Endothelial cell of umbilical vein (primary cell): ENCODE measurements at regions not wholly inside any gene's neighbourhood (a gene's known extent, or its start where the extent isn't known, plus 50 kb on each side); places are given as distances from the start of the nearest gene placed in this dataset.

ENCODE experiments used
- BruUV-seq: library from RNA; stranded (reverse); fragments of 400-500 nt; replicated peaks from 2 replicates; lab custom pipeline; 2021; lab: Mats Ljungman, UMichigan
- CTCF ChIA-PET: fragments of 300-600, 350-600 bp; sonication (Branson Sonifier 250); formaldehyde crosslinking; loops from one replicate; lab custom pipeline; 2021; ENCODE audit warnings: antibody characterized with exemption, inconsistent platforms; lab: Charles Lee
- POLR2A ChIA-PET: fragments of 300-600, 350-600 bp; sonication (Branson Sonifier 250); formaldehyde crosslinking; loops from one replicate; lab custom pipeline; 2021; ENCODE audit warnings: antibody characterized with exemption, inconsistent platforms; lab: Charles Lee
- DNase-seq: peaks from one replicate; pipeline ENCODE4 v3.0.0-alpha.2; 2011; ENCODE audit warnings: low read depth, low spot score
- FAIRE-seq: peaks from 2 replicates; lab custom pipeline; 2011; peaks lifted over from hg19 to GRCh38; lab: Jason Lieb, UNC
- H2AFZ ChIP-seq: 2 replicates; pipeline ENCODE4 v1.6.0; 2012; ENCODE audit warnings: low read depth, low read length, control low read depth, inconsistent platforms
- H3K27ac ChIP-seq: 2 replicates; pipeline ENCODE4 v1.5.1; 2011; ENCODE audit warnings: low read depth, mild to moderate bottlenecking, control low read depth, low read length, moderate library complexity; ENCODE audit not compliant: insufficient read depth
- H3K27me3 ChIP-seq, 2 experiments: 2 replicates each; pipeline versions ENCODE4 v1.6.0 to v1.6.1; 2011; ENCODE audit warnings: low read length in 2 of 2, mixed read lengths in 1 of 2; ENCODE audit not compliant: control insufficient read depth in 2 of 2, insufficient read depth in 2 of 2
- H3K36me3 ChIP-seq, 2 experiments: 2 replicates in 1 of 2; 3 replicates in 1 of 2; pipeline ENCODE4 v1.5.1; 2011; ENCODE audit warnings: low read length in 2 of 2, mild to moderate bottlenecking in 1 of 2, moderate library complexity in 1 of 2; ENCODE audit not compliant: control insufficient read depth in 2 of 2, insufficient read depth in 2 of 2; ENCODE audit errors: extremely low read depth in 1 of 2
- H3K4me1 ChIP-seq: 3 replicates; pipeline ENCODE4 v1.5.1; 2011; ENCODE audit warnings: mild to moderate bottlenecking, low read length; ENCODE audit not compliant: control insufficient read depth, insufficient read depth; ENCODE audit errors: extremely low read depth
- H3K4me2 ChIP-seq: 2 replicates; pipeline ENCODE4 v1.6.1; 2011; ENCODE audit warnings: low read length, control low read depth, mixed read lengths; ENCODE audit not compliant: insufficient read depth
- H3K4me3 ChIP-seq, 3 experiments: fragments of 200-600 bp in 1 of 3; sonication (generic), shearing (Covaris generic) in 1 of 3; replicated peaks in 1 of 3; 2 replicates each; pipeline ENCODE4 v1.5.1; 2011 to 2016; ENCODE audit warnings: control low read depth in 3 of 3, low read length in 3 of 3, mild to moderate bottlenecking in 2 of 3, inconsistent platforms in 1 of 3, low read depth in 1 of 3, moderate library complexity in 1 of 3; ENCODE audit not compliant: insufficient read depth in 1 of 3
- H3K79me2 ChIP-seq: 2 replicates; pipeline ENCODE4 v1.6.0; 2012; ENCODE audit warnings: low read length, inconsistent platforms; ENCODE audit not compliant: control insufficient read depth, insufficient read depth
- H3K9ac ChIP-seq: replicated peaks from 2 replicates; pipeline ENCODE3; 2011; ENCODE audit warnings: low read length, control low read depth; ENCODE audit not compliant: insufficient read depth; ENCODE audit errors: extremely low read depth
- H3K9me1 ChIP-seq: replicated peaks from 3 replicates; pipeline ENCODE4 v1.6.0; 2011; ENCODE audit warnings: mild to moderate bottlenecking, low read length; ENCODE audit not compliant: control insufficient read depth, insufficient read depth; ENCODE audit errors: extremely low read depth
- H3K9me3 ChIP-seq: replicated peaks from 2 replicates; pipeline ENCODE4 v1.5.1; 2012; ENCODE audit warnings: low read length, inconsistent platforms; ENCODE audit not compliant: control insufficient read depth, insufficient read depth
- H4K20me1 ChIP-seq: replicated peaks from 2 replicates; pipeline ENCODE3; 2011; ENCODE audit warnings: mild to moderate bottlenecking, low read length; ENCODE audit not compliant: control insufficient read depth, insufficient read depth; ENCODE audit errors: extremely low read depth
- EZH2 ChIP-seq: IDR thresholded peaks from 2 replicates; pipeline ENCODE4 v1.6.1; 2012; ENCODE audit warnings: borderline replicate concordance, low read depth, mild to moderate bottlenecking, moderate library complexity, low read length, inconsistent platforms; ENCODE audit not compliant: severe bottlenecking
- FOS ChIP-seq: IDR thresholded peaks from 2 replicates; pipeline ENCODE4 v1.6.1; 2011; ENCODE audit warnings: mild to moderate bottlenecking, low read length, moderate library complexity, borderline replicate concordance; ENCODE audit not compliant: insufficient read depth
- GATA2 ChIP-seq: IDR thresholded peaks from 2 replicates; pipeline ENCODE4 v1.7.0; 2011; ENCODE audit warnings: low read depth, mild to moderate bottlenecking, moderate library complexity, mixed read lengths, low read length; ENCODE audit not compliant: insufficient read length, insufficient read depth
- JUN ChIP-seq: IDR thresholded peaks from 2 replicates; pipeline ENCODE4 v1.6.1; 2011; ENCODE audit warnings: borderline replicate concordance, low read depth; ENCODE audit not compliant: insufficient read length, insufficient read depth
- MYC ChIP-seq: IDR thresholded peaks from one replicate; pipeline ENCODE4 v1.6.1; 2011; ENCODE audit warnings: mild to moderate bottlenecking, low read depth, low read length
- POLR2A ChIP-seq: IDR thresholded peaks from 2 replicates; pipeline ENCODE4 v1.6.1; 2012; ENCODE audit warnings: low read depth, mild to moderate bottlenecking, control low read depth, low read length
- POLR2AphosphoS5 ChIP-seq: IDR thresholded peaks from 2 replicates; pipeline ENCODE4 v1.6.1; 2012; ENCODE audit warnings: low read depth, mild to moderate bottlenecking, control low read depth, low read length, moderate library complexity; ENCODE audit not compliant: insufficient read depth
- dilution Hi-C: fragments of 300-500 bp; cut with MboI; formaldehyde crosslinking; loops from one replicate; pipeline ENCODE4 v1.15.0; 2019; ENCODE audit warnings: low sequenced_read_pairs; ENCODE audit not compliant: extremely low pct_ligation_motif_present
- intact Hi-C: fragments of 100-400 bp; cut with micrococcal nuclease; formaldehyde crosslinking; loops from one replicate; pipeline ENCODE4 v1.10.0; 2022
- TF ChIP-seq, protein P1 (sequence below): IDR thresholded peaks from 2 replicates; pipeline ENCODE4 v1.6.1; 2011; ENCODE audit not compliant: insufficient read depth, insufficient read length
- TF ChIP-seq, protein P2 (sequence below), 2 donors: IDR thresholded peaks; 1 replicate in 1 of 2; 2 replicates in 1 of 2; pipeline ENCODE4 v1.5.1; 2011; ENCODE audit warnings: low read length in 2 of 2, mild to moderate bottlenecking in 2 of 2, moderate library complexity in 2 of 2, control low read depth in 1 of 2, inconsistent platforms in 1 of 2, low read depth in 1 of 2; ENCODE audit not compliant: insufficient read depth in 1 of 2; ENCODE audit errors: extremely low read depth in 1 of 2

- Histone ChIP-seq H2AFZ (no peak overlapping the region), H3K9ac (no peak overlapping the region), H4K20me1 (no peaks in the 10 kb centered on the region), H3K9me1 (no peaks in the 10 kb centered on the region), H3K4me1 (no peaks in the 10 kb centered on the region), H3K27ac (no peak overlapping the region), H3K4me2 (no peak overlapping the region), H3K79me2 (no peaks in the 10 kb centered on the region), H3K27me3 (peaks cover 1 to 2% of the 10 kb centered on the region in 2 experiments), H3K4me3 (no peak overlapping the region), H3K36me3 (no peaks in the 10 kb centered on the region), H3K9me3 (no peaks in the 10 kb centered on the region)
- no TSS peak for BruUV-seq
- intact Hi-C loops (no loop called here), dilution Hi-C loops (no loop called here)
- FAIRE-seq (no peak), DNase-seq (no peak)
- ChIA-PET CTCF (no interaction called here), POLR2A (no interaction called here)
- TF ChIP-seq FOS (no peak), POLR2A (no peak), MYC (no peak), JUN (no peak), POLR2AphosphoS5 (no peak), GATA2 (no peak), EZH2 (no peak)
- TF ChIP-seq, protein P1, sequence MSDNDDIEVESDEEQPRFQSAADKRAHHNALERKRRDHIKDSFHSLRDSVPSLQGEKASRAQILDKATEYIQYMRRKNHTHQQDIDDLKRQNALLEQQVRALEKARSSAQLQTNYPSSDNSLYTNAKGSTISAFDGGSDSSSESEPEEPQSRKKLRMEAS = no peak
- TF ChIP-seq, protein P2, sequence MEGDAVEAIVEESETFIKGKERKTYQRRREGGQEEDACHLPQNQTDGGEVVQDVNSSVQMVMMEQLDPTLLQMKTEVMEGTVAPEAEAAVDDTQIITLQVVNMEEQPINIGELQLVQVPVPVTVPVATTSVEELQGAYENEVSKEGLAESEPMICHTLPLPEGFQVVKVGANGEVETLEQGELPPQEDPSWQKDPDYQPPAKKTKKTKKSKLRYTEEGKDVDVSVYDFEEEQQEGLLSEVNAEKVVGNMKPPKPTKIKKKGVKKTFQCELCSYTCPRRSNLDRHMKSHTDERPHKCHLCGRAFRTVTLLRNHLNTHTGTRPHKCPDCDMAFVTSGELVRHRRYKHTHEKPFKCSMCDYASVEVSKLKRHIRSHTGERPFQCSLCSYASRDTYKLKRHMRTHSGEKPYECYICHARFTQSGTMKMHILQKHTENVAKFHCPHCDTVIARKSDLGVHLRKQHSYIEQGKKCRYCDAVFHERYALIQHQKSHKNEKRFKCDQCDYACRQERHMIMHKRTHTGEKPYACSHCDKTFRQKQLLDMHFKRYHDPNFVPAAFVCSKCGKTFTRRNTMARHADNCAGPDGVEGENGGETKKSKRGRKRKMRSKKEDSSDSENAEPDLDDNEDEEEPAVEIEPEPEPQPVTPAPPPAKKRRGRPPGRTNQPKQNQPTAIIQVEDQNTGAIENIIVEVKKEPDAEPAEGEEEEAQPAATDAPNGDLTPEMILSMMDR (IDR thresholded peaks at IDR 0.05; ENCODE audit: extremely low read depth in 1 of 2, insufficient read depth in 1 of 2, low read depth in 1 of 2, low read length in 2 of 2) = no peak
Measured at GRCh38 chr6:137981758-137982157, 114.7 kb downstream of the TNFAIP3 start.
